T-cell (primary cell): ENCODE measurements at regions not wholly inside any gene's neighbourhood (a gene's known extent, or its start where the extent isn't known, plus 50 kb on each side); places are given as distances from the start of the nearest gene placed in this dataset.
"Not testable (repeated sequence)": the region's sequence is repeated elsewhere in the genome, so short reads cannot be mapped to it uniquely, and the experiment has no call there.

ENCODE experiments used
- ATAC-seq, 4 experiments: fragments of 200-7000 bp in 3 of 4; fragments of 150-1000 bp in 1 of 4; cut with Tn5 transposase; replicated peaks in 1 of 4; 1 replicate in 3 of 4; 2 replicates in 1 of 4; pipeline ENCODE4 v1.10.0; 2021; ENCODE audit warnings: moderate library complexity in 3 of 4, mild to moderate bottlenecking in 2 of 4, moderate number of reproducible peaks in 1 of 4
- CTCF ChIA-PET, 2 donors: fragments of 300-600 bp; sonication (Branson Sonifier 250); formaldehyde crosslinking; loops; one replicate each; lab custom pipeline; 2022; ENCODE audit warnings: antibody characterized with exemption in 2 of 2; lab: Charles Lee
- POLR2A ChIA-PET, 2 donors: fragments of 300-600 bp; sonication (Branson Sonifier 250); formaldehyde crosslinking; loops; one replicate each; lab custom pipeline; 2022; ENCODE audit warnings: antibody characterized with exemption in 2 of 2; lab: Charles Lee
- DNase-seq, 35 experiments: peaks; one replicate each; pipeline versions ENCODE4 v3.0.0 to v3.0.0-alpha.2; 2013 to 2023
- H3K27ac ChIP-seq: one replicate; pipeline ENCODE4 v1.5.1; 2013; ENCODE audit warnings: low read length
- H3K27me3 ChIP-seq, 2 experiments: replicated peaks in 1 of 2; 1 replicate in 1 of 2; 2 replicates in 1 of 2; pipeline versions ENCODE4 v1.6.1 to v1.7.0; 2013; ENCODE audit warnings: low read length in 1 of 2, mixed read lengths in 1 of 2; ENCODE audit not compliant: control insufficient read depth in 2 of 2, insufficient read depth in 2 of 2; ENCODE audit errors: extremely low read depth in 1 of 2
- H3K36me3 ChIP-seq, 2 donors: 1 replicate in 1 of 2; 2 replicates in 1 of 2; pipeline versions ENCODE4 v1.6.1 to v1.7.0; 2013; ENCODE audit warnings: low read length in 1 of 2; ENCODE audit not compliant: control insufficient read depth in 2 of 2, insufficient read depth in 1 of 2; ENCODE audit errors: extremely low read depth in 1 of 2
- H3K4me1 ChIP-seq, 2 experiments: 1 replicate in 1 of 2; 2 replicates in 1 of 2; pipeline versions ENCODE4 v1.6.1 to v1.7.0; 2013; ENCODE audit warnings: low read length in 2 of 2, mixed read lengths in 1 of 2; ENCODE audit not compliant: insufficient read depth in 2 of 2, control insufficient read depth in 1 of 2; ENCODE audit errors: extremely low read depth in 1 of 2
- H3K4me3 ChIP-seq, 2 donors: 1 replicate in 1 of 2; 2 replicates in 1 of 2; pipeline versions ENCODE4 v1.5.1 to v1.7.0; 2013; ENCODE audit warnings: mild to moderate bottlenecking in 2 of 2, low read length in 1 of 2, moderate library complexity in 1 of 2; ENCODE audit not compliant: control insufficient read depth in 1 of 2; ENCODE audit errors: extremely low read depth in 1 of 2
- H3K9me3 ChIP-seq: 2 replicates; pipeline ENCODE4 v1.7.0; 2013
- H3K27ac Mint-ChIP-seq, 2 donors: one replicate each; pipeline ENCODE4 v1.8.0; 2020 to 2021; ENCODE audit warnings: mild to moderate bottlenecking in 2 of 2, mixed read lengths in 2 of 2
- H3K27me3 Mint-ChIP-seq, 2 donors: one replicate each; pipeline ENCODE4 v1.8.0; 2021 to 2022; ENCODE audit warnings: mixed read lengths in 2 of 2
- H3K36me3 Mint-ChIP-seq: one replicate; pipeline ENCODE4 v1.8.0; 2021; ENCODE audit warnings: mixed read lengths
- H3K4me1 Mint-ChIP-seq, 3 donors: one replicate each; pipeline ENCODE4 v1.8.0; 2020 to 2022; ENCODE audit warnings: mixed read lengths in 3 of 3, mild to moderate bottlenecking in 1 of 3
- H3K4me3 Mint-ChIP-seq, 3 donors: one replicate each; pipeline ENCODE4 v1.8.0; 2020 to 2022; ENCODE audit warnings: mild to moderate bottlenecking in 3 of 3, mixed read lengths in 3 of 3, moderate library complexity in 3 of 3
- H3K9me3 Mint-ChIP-seq, 3 donors: one replicate each; pipeline ENCODE4 v1.8.0; 2020 to 2022; ENCODE audit warnings: mixed read lengths in 3 of 3
- WGBS: methylation state at CpG from one replicate; pipeline ENCODE4 v1.1.5; 2013; ENCODE audit warnings: missing lambda C conversion rate; ENCODE audit not compliant: insufficient coverage; 5-methylcytosine and 5-hydroxymethylcytosine counted together

- H3K4me1 ChIP-seq, result no peaks in the 10 kb centered on the region
- ATAC-seq, result no peak
- H3K27me3 ChIP-seq, result peaks cover 0 to 7% of the 10 kb centered on the region in 2 experiments
- no peak overlapping the region for H3K27ac ChIP-seq
- ChIA-PET POLR2A (no interaction called here), CTCF (no interaction called here)
- DNase-seq, result no peak
- H3K4me3 ChIP-seq, result no peak overlapping the region
- H3K27ac Mint-ChIP-seq, result no peak overlapping the region
- no peaks in the 10 kb centered on the region for H3K9me3 ChIP-seq
- H3K36me3 ChIP-seq, result no peaks in the 10 kb centered on the region
- peaks cover 10 to 12% of the 10 kb centered on the region in 2 donors for H3K27me3 Mint-ChIP-seq
- no peaks in the 10 kb centered on the region for H3K9me3 Mint-ChIP-seq
- WGBS, result no CpG with 5 or more reads among the region's 5 CpGs
- H3K4me3 Mint-ChIP-seq, result no peak overlapping the region
- no peaks in the 10 kb centered on the region for H3K36me3 Mint-ChIP-seq
- no peaks in the 10 kb centered on the region for H3K4me1 Mint-ChIP-seq
These were observed 185.7 kb downstream of the XPNPEP1 start for GRCh38 chr10:109737626-109738025.

GRCh38 chr10:109737009-109737408 lies 186.3 kb downstream of the XPNPEP1 start:
- Histone ChIP-seq H3K4me1 (no peaks in the 10 kb centered on the region), H3K27me3 (peaks cover 0 to 7% of the 10 kb centered on the region in 2 experiments), H3K36me3 (no peaks in the 10 kb centered on the region), H3K4me3 (no peak overlapping the region), H3K9me3 (no peaks in the 10 kb centered on the region), H3K27ac (no peak overlapping the region)
- Mint-ChIP-seq H3K27me3 (peaks cover 10 to 15% of the 10 kb centered on the region in 2 donors), H3K4me3 (no peak overlapping the region), H3K27ac (no peak overlapping the region), H3K36me3 (no peaks in the 10 kb centered on the region), H3K4me1 (no peaks in the 10 kb centered on the region), H3K9me3 (no peaks in the 10 kb centered on the region)
- ChIA-PET CTCF (no interaction called here), POLR2A (no interaction called here)
- no CpG with 5 or more reads among the region's 4 CpGs for WGBS
- DNase-seq (no peak), ATAC-seq (no peak)

GRCh38 chr10:109735776-109736175 lies 187.5 kb downstream of the XPNPEP1 start:
- Histone ChIP-seq H3K36me3 (no peaks in the 10 kb centered on the region), H3K27me3 (peaks cover 0 to 7% of the 10 kb centered on the region in 2 experiments), H3K27ac (no peak overlapping the region), H3K9me3 (no peaks in the 10 kb centered on the region), H3K4me3 (no peak overlapping the region), H3K4me1 (no peaks in the 10 kb centered on the region)
- 44% methylated on average over 4 of the region's 4 CpGs for WGBS
- ChIA-PET POLR2A (no interaction called here), CTCF (no interaction called here)
- no peak overlapping the region for H3K27ac Mint-ChIP-seq
- no peak overlapping the region for H3K4me3 Mint-ChIP-seq
- DNase-seq (no peak), ATAC-seq (no peak)
- peaks cover 0 to 4% (median 0%) of the 10 kb centered on the region in 3 donors for H3K9me3 Mint-ChIP-seq
- H3K36me3 Mint-ChIP-seq, result no peaks in the 10 kb centered on the region
- H3K4me1 Mint-ChIP-seq, result no peaks in the 10 kb centered on the region
- H3K27me3 Mint-ChIP-seq, result peaks cover 10 to 15% of the 10 kb centered on the region in 2 donors

GRCh38 chr10:109732254-109732965 lies 190.9 kb downstream of the XPNPEP1 start:
- Mint-ChIP-seq H3K9me3 (peaks cover 0 to 7% (median 0%) of the 10 kb centered on the region in 3 donors), H3K27me3 (peaks cover 6 to 10% of the 10 kb centered on the region in 2 donors), H3K36me3 (no peaks in the 10 kb centered on the region), H3K27ac (no peak overlapping the region), H3K4me1 (no peaks in the 10 kb centered on the region), H3K4me3 (no peak overlapping the region)
- Histone ChIP-seq H3K9me3 (no peaks in the 10 kb centered on the region), H3K4me3 (no peak overlapping the region), H3K36me3 (no peaks in the 10 kb centered on the region), H3K4me1 (no peaks in the 10 kb centered on the region), H3K27me3 (peaks cover 1 to 4% of the 10 kb centered on the region in 2 experiments), H3K27ac (no peak overlapping the region)
- no peak for DNase-seq
- no CpG with 5 or more reads among the region's 3 CpGs for WGBS
- ChIA-PET CTCF (interaction anchor here in 1 of 2 donors (0.5 kb wide), 1 partner anchor 197 kb away, joined by 6 read pairs; no protein-coding TSS in a partner anchor), POLR2A (no interaction called here)
- no peak for ATAC-seq

- not testable (repeated sequence) for H3K9me3 ChIP-seq
These were observed 193.4 kb downstream of the XPNPEP1 start for GRCh38 chr10:109729895-109730294.

GRCh38 chr10:109727436-109727835 lies 195.9 kb downstream of the XPNPEP1 start:
- Mint-ChIP-seq H3K9me3 (peaks cover 0 to 7% (median 0%) of the 10 kb centered on the region in 3 donors), H3K27me3 (peaks cover 5 to 7% of the 10 kb centered on the region in 2 donors), H3K4me3 (no peak overlapping the region), H3K27ac (no peak overlapping the region), H3K4me1 (no peaks in the 10 kb centered on the region), H3K36me3 (no peaks in the 10 kb centered on the region)
- H3K27ac ChIP-seq, result no peak overlapping the region
- DNase-seq (no peak), ATAC-seq (no peak)
- H3K4me1 ChIP-seq, result no peaks in the 10 kb centered on the region
- ChIA-PET POLR2A (no interaction called here), CTCF (no interaction called here)
- H3K9me3 ChIP-seq, result no peaks in the 10 kb centered on the region
- H3K4me3 ChIP-seq, result no peak overlapping the region
- peaks cover 0 to 2% of the 10 kb centered on the region in 2 experiments for H3K27me3 ChIP-seq
- WGBS, result no CpG with 5 or more reads among the region's 1 CpG
- no peaks in the 10 kb centered on the region for H3K36me3 ChIP-seq

More at GRCh38 chr10:109729895-109730294, 193.4 kb downstream of the XPNPEP1 start:
- H3K27ac Mint-ChIP-seq, H3K27me3 Mint-ChIP-seq, ATAC-seq, H3K36me3 ChIP-seq, H3K36me3 Mint-ChIP-seq, H3K4me3 Mint-ChIP-seq, H3K27me3 ChIP-seq, CTCF ChIA-PET, DNase-seq, H3K4me1 ChIP-seq, H3K9me3 Mint-ChIP-seq, H3K4me1 Mint-ChIP-seq, H3K27ac ChIP-seq, H3K4me3 ChIP-seq, POLR2A ChIA-PET: not testable (repeated sequence)
- 79% methylated on average over 4 of the region's 4 CpGs for WGBS
